WI38 (cell line): ENCODE measurements at regions not wholly inside any gene's neighbourhood (a gene's known extent, or its start where the extent isn't known, plus 50 kb on each side); places are given as distances from the start of the nearest gene placed in this dataset.

Experiments
- H3K4me3 ChIP-seq: 2 replicates; pipeline ENCODE4 v1.5.1; 2011; ENCODE audit warnings: low read depth, mild to moderate bottlenecking, control low read depth, low read length
- TF ChIP-seq, protein P1 (sequence below): IDR thresholded peaks from 2 replicates; pipeline ENCODE4 v1.5.1; 2012; ENCODE audit warnings: low read depth, mild to moderate bottlenecking, control low read depth, low read length

DNA sequence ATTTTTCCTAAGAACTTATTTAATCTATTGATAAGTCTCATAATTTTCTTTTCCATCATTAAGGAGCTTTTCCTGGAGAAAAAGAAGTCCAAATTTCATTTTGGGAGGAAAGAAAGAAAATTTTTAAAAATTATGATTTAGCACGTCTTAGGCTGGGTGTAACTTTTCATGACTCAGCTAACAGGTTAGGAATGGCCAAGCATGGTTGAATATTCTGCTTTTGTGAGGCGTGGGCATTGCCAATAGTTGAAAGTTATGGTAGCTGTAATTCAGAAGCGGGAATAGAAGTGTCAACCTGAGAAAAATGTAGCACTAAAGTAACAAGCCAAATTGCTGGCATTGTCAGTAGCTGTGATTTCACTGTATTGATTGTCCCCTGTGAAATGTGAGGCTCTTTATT lies 77.2 kb upstream of the ARID1B start:
- TF ChIP-seq, protein P1, sequence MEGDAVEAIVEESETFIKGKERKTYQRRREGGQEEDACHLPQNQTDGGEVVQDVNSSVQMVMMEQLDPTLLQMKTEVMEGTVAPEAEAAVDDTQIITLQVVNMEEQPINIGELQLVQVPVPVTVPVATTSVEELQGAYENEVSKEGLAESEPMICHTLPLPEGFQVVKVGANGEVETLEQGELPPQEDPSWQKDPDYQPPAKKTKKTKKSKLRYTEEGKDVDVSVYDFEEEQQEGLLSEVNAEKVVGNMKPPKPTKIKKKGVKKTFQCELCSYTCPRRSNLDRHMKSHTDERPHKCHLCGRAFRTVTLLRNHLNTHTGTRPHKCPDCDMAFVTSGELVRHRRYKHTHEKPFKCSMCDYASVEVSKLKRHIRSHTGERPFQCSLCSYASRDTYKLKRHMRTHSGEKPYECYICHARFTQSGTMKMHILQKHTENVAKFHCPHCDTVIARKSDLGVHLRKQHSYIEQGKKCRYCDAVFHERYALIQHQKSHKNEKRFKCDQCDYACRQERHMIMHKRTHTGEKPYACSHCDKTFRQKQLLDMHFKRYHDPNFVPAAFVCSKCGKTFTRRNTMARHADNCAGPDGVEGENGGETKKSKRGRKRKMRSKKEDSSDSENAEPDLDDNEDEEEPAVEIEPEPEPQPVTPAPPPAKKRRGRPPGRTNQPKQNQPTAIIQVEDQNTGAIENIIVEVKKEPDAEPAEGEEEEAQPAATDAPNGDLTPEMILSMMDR: no peak
- H3K4me3 ChIP-seq: no peak overlapping the region

DNA sequence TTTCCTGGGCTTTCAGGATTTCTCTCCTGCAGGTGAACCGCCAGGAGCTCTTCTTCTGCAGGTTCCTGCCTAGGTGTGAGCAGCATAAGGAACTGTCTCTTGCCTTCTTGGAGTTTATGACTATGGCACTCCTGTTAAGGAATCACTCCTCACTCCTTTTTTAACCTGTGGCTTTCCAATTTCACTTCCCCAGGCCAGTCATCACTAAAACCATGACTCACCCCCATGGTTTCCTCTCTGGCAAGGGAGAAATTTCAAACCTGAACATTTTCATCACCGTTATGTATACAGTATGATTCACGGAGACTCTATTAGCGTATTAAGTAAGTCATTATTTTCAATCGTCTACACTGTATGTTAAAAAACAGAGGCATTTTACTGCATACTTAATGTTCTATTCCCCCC lies 78.2 kb upstream of the ARID1B start:
- H3K4me3 ChIP-seq: no peak overlapping the region
- TF ChIP-seq, protein P1: no peak

DNA sequence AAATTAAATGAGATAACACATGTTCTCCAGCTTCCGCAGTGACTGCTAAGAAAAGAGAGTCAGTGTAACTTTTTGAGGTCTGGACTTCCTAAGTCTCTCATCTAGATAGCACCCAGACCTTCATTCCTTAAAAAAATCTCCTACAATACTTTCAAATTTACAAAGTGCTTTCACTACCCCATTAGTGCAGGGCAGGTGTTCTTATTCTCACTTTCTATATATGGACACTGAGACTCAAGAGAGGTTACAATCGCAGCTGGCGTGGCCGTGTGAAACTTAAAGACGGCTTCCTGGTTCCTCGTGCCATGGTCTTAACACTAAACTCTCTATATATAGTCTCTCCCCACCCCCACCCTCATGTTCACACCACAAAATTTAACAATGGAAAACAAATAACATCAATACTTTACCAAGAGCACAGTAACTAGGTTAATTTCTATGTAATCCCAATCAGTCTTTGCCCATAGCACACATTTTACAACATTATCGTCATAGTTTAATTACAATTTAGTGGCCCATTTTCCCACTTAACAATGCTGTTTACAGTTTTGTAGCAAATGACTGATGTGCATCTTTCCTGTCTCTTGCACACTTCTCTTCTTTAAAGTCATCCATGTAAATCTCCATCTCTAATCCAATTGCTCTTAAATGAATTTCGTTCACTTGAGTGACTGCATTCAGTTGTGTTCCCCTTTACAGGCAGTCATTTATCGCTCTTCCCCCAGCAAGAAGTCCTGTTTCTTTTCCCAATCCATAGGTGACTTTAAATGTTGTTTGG lies 78.8 kb upstream of the ARID1B start:
- TF ChIP-seq, protein P1: no peak
- H3K4me3 ChIP-seq: no peak overlapping the region

DNA sequence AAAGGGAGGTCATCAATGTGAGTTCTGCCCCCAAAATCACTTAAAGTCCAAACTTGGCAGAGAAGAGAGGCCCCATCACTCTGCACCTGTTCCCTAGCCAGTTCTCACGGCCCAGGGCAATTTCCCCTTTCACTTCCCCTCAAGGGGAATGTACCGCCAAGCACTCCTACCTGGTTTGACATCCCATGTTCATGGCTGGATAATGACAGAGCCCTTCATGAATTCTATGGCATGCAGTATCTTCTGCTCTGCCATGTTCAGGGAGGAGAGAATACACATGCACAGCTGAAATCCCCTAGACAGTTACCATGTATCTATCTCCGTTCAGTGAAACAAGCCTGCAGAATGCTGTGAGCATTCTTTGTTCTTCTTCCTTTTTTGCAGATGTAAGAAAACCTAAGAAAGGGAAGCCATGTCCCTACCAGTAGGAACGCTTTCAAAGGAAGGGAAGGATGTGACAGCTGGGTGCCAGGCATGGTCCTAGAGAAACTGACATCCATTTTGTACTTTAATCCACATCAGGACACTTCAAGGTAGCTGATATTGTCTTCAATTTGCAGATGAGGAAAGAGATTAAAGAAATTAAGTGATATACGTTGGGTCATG lies 79.8 kb upstream of the ARID1B start:
- TF ChIP-seq, protein P1: no peak
- H3K4me3 ChIP-seq: no peak overlapping the region

DNA sequence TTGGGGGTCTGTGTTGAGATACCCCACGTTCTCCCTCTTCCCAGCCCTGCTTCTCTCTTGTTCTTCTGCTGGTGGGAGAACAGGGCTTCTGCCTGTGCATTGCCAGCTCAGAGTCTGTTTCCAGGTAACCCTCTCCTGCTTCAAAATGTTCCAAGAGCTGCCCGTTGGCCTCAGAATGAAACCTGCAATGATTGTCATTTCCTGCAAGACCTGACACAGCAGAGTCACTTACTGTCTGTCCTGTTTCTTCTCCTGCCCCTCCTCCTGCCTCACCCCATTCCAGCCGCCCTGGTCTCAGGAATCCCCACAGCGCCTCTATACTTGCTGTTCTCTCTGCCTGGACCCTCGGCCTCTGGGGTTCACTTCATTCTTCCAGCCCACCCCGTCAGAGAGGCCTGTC lies 81.4 kb upstream of the ARID1B start:
- H3K4me3 ChIP-seq: no peak overlapping the region
- TF ChIP-seq, protein P1: no peak

DNA sequence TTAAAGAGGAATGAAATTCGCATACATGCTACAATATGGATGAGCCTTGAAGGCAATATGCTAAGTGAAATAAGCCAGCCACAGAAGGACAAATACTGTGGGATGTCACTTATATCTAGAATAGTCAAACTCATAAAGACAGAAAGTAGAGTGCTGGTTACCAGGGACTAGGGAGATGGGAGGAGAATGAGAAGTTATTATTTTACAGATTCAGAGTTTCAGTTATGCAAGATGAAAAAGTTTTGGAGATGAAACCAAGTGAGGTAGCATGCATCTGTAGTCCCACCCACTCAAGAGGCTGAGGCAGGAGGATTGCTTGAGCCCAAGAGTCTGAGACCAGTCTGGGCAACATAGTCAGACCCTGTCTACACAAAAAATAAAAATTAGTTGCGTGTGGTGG lies 82.5 kb upstream of the ARID1B start:
- no peak overlapping the region for H3K4me3 ChIP-seq
- TF ChIP-seq, protein P1: no peak

DNA sequence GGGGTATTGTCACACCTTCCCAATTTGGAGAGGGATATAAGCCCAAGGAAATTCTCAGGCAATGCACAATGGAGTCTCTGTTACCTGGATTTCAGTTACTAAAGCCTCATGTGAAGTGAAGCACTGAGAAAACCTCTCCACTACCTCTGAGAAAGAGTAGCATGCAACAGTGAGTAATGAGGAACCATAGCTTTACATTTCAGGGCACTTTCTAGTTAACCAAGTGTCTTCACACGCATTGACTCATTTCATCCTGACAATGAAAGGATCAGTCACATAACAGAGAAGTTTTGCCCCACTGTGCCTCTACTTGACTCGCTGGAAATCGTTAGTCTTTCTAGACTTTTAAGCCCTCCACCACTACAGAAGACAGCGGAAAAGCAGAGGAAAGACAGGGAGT lies 86.2 kb upstream of the ARID1B start:
- TF ChIP-seq, protein P1: no peak
- H3K4me3 ChIP-seq: no peak overlapping the region
